Smooth muscle cell (in vitro differentiated cells): ENCODE measurements at regions not wholly inside any gene's neighbourhood (a gene's known extent, or its start where the extent isn't known, plus 50 kb on each side); places are given as distances from the start of the nearest gene placed in this dataset.

Experiments used
- DNase-seq: peaks from one replicate; lab custom pipeline; 2025; ENCODE audit not compliant: unreplicated experiment; lab: John Stamatoyannopoulos, UW
- H2AFZ ChIP-seq: fragments of 200-600 bp; sonication (generic); 2 replicates; pipeline ENCODE4 v1.6.0; 2016; ENCODE audit warnings: antibody characterized with exemption, low read depth, mild to moderate bottlenecking
- H3F3A ChIP-seq: fragments of 200-600 bp; sonication (generic); 2 replicates; pipeline ENCODE4 v1.6.0; 2017; ENCODE audit warnings: antibody characterized with exemption, low read depth
- H3K27ac ChIP-seq: fragments of 200-600 bp; sonication (generic); 2 replicates; pipeline ENCODE4 v1.5.1; 2016; ENCODE audit warnings: low read depth, mild to moderate bottlenecking
- H3K27me3 ChIP-seq: fragments of 200-600 bp; sonication (generic); 2 replicates; pipeline ENCODE4 v1.6.1; 2016; ENCODE audit warnings: low read depth, mild to moderate bottlenecking
- H3K36me3 ChIP-seq: fragments of 200-600 bp; sonication (generic); 2 replicates; pipeline ENCODE4 v1.5.1; 2016; ENCODE audit warnings: low read depth
- H3K4me1 ChIP-seq: fragments of 200-600 bp; sonication (generic); 2 replicates; pipeline ENCODE4 v1.5.1; 2016; ENCODE audit warnings: low read depth
- H3K4me2 ChIP-seq: fragments of 200-600 bp; sonication (generic); 2 replicates; pipeline ENCODE4 v1.6.0; 2016; ENCODE audit warnings: mild to moderate bottlenecking
- H3K4me3 ChIP-seq: fragments of 200-600 bp; sonication (generic); 2 replicates; pipeline ENCODE4 v1.5.1; 2016; ENCODE audit warnings: mild to moderate bottlenecking
- H3K79me2 ChIP-seq: fragments of 200-600 bp; sonication (generic); 2 replicates; pipeline ENCODE4 v1.6.0; 2016; ENCODE audit warnings: low read depth, mild to moderate bottlenecking
- H3K9ac ChIP-seq: fragments of 200-600 bp; sonication (generic); 2 replicates; pipeline ENCODE4 v1.6.0; 2016; ENCODE audit warnings: low read depth
- H3K9me3 ChIP-seq: fragments of 200-600 bp; sonication (generic); replicated peaks from 2 replicates; pipeline ENCODE4 v1.5.1; 2016; ENCODE audit warnings: low read depth
- H4K20me1 ChIP-seq: fragments of 200-600 bp; sonication (generic); 2 replicates; pipeline ENCODE4 v1.6.0; 2016; ENCODE audit warnings: low read depth
- CTCF ChIP-seq: fragments of 200-600 bp; sonication (generic); IDR thresholded peaks from 2 replicates; pipeline ENCODE4 v1.5.1; 2017; ENCODE audit warnings: borderline replicate concordance, mild to moderate bottlenecking, antibody characterized with exemption; ENCODE audit not compliant: insufficient read depth, poor library complexity, severe bottlenecking
- WGBS: methylation state at CpG from one replicate; pipeline ENCODE4 v1.1.7; 2016; ENCODE audit warnings: low lambda C conversion rate; 5-methylcytosine and 5-hydroxymethylcytosine counted together

GRCh38 chr1:221018414-221018813, 139.2 kb downstream of the HLX start:
- Histone ChIP-seq H3K27ac (no peak overlapping the region), H2AFZ (no peak overlapping the region), H4K20me1 (no peaks in the 10 kb centered on the region), H3K4me2 (no peak overlapping the region), H3K4me3 (no peak overlapping the region), H3K79me2 (no peaks in the 10 kb centered on the region), H3F3A (no peaks in the 10 kb centered on the region), H3K27me3 (peaks cover 21% of the 10 kb centered on the region), H3K9me3 (no peaks in the 10 kb centered on the region), H3K4me1 (no peaks in the 10 kb centered on the region), H3K9ac (no peak overlapping the region), H3K36me3 (no peaks in the 10 kb centered on the region)
- no peak for DNase-seq
- WGBS: 89% methylated on average over 1 of the region's 1 CpG
- no peak for TF ChIP-seq CTCF

GRCh38 chr1:221022331-221022730, 143.1 kb downstream of the HLX start:
- 82% methylated on average over 3 of the region's 3 CpGs for WGBS
- Histone ChIP-seq H3K4me3 (no peak overlapping the region), H2AFZ (no peak overlapping the region), H3K4me1 (no peaks in the 10 kb centered on the region), H3F3A (no peaks in the 10 kb centered on the region), H3K27ac (no peak overlapping the region), H3K27me3 (no peaks in the 10 kb centered on the region), H4K20me1 (no peaks in the 10 kb centered on the region), H3K36me3 (no peaks in the 10 kb centered on the region), H3K9me3 (no peaks in the 10 kb centered on the region), H3K9ac (no peak overlapping the region), H3K4me2 (no peak overlapping the region), H3K79me2 (no peaks in the 10 kb centered on the region)
- TF ChIP-seq CTCF: no peak
- DNase-seq: no peak

- Histone ChIP-seq H4K20me1 (no peaks in the 10 kb centered on the region), H3K9ac (no peak overlapping the region), H2AFZ (no peak overlapping the region), H3K4me1 (no peaks in the 10 kb centered on the region), H3K27ac (no peak overlapping the region), H3K79me2 (no peaks in the 10 kb centered on the region), H3F3A (no peaks in the 10 kb centered on the region), H3K9me3 (no peaks in the 10 kb centered on the region), H3K4me2 (no peak overlapping the region), H3K4me3 (no peak overlapping the region), H3K36me3 (no peaks in the 10 kb centered on the region), H3K27me3 (no peaks in the 10 kb centered on the region)
- WGBS: 97% methylated on average over 5 of the region's 5 CpGs
- no peak for TF ChIP-seq CTCF
- no peak for DNase-seq
Observed at GRCh38 chr1:221023482-221023881, 144.2 kb downstream of the HLX start.

- H4K20me1 ChIP-seq: no peaks in the 10 kb centered on the region
- no peaks in the 10 kb centered on the region for H3F3A ChIP-seq
- no peaks in the 10 kb centered on the region for H3K27me3 ChIP-seq
- no peaks in the 10 kb centered on the region for H3K79me2 ChIP-seq
- H3K27ac ChIP-seq: no peak overlapping the region
- no peak for DNase-seq
- H3K9ac ChIP-seq: no peak overlapping the region
- H3K36me3 ChIP-seq: no peaks in the 10 kb centered on the region
- H3K4me1 ChIP-seq: no peaks in the 10 kb centered on the region
- no peak for TF ChIP-seq CTCF
- H3K4me3 ChIP-seq: no peak overlapping the region
- H3K4me2 ChIP-seq: no peak overlapping the region
- no peak overlapping the region for H2AFZ ChIP-seq
- H3K9me3 ChIP-seq: no peaks in the 10 kb centered on the region
- 95% methylated on average over 8 of the region's 8 CpGs for WGBS
Observed at GRCh38 chr1:221025501-221025900, 146.3 kb downstream of the HLX start.
